ENCODE measurements at regions not wholly inside any gene's neighbourhood (a gene's known extent, or its start where the extent isn't known, plus 50 kb on each side); places are given as distances from the start of the nearest gene placed in this dataset.

DNA sequence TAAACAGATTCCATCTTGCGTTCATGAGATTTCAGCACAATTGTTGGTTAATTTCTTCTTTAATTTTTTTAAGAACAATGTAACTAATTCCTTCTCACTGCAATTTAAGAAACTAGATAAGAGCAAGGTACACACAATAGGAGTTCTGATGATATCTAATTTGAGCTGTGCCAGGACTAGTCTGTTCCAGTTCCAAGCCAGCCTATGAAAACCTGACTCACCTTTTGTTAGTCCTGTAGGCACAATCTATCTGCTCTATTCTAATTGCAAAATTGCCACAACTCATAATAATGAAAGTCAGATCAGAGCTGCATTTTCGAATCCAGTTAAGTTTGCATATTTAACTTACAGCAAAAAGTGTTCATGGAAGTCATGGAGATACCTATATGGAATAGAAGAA is 494.1 kb upstream of the TUSC1 start:
- TF ChIP-seq, protein P1, sequence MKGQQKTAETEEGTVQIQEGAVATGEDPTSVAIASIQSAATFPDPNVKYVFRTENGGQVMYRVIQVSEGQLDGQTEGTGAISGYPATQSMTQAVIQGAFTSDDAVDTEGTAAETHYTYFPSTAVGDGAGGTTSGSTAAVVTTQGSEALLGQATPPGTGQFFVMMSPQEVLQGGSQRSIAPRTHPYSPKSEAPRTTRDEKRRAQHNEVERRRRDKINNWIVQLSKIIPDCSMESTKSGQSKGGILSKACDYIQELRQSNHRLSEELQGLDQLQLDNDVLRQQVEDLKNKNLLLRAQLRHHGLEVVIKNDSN (IDR thresholded peaks at IDR 0.05): no peak
- TF ChIP-seq CEBPB (IDR thresholded peaks at IDR 0.05) (no peak), NFIC (IDR thresholded peaks at IDR 0.05) (no peak), EP300 (IDR thresholded peaks at IDR 0.05; ENCODE audit: borderline replicate concordance) (no peak), TCF12 (IDR thresholded peaks at IDR 0.05; ENCODE audit: low read depth) (no peak), ZBTB7A (IDR thresholded peaks at IDR 0.05; ENCODE audit: low read depth) (no peak), FOXM1 (IDR thresholded peaks at IDR 0.05; ENCODE audit: borderline replicate concordance, low read depth) (no peak), TEAD4 (IDR thresholded peaks at IDR 0.05) (no peak)

DNA sequence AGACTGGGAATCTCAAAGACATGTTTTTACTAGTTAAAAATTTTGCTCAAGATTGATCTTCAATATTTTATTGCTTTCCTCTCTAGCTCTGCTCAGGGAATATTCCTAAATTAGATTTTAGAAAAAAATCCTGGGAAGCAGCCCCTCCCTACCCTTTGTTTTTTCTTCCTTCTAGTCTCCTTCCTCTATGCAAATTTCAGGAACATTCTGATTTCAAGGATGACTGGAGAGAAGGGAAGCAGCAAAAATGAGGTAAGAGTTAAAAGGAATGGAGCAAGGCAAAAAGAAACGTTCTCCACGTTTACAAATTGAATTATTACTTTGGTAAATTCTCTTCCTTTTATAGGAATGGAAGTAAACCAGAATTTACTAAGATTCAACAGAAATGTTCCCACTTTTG is 493.4 kb upstream of the TUSC1 start:
- no peak for TF ChIP-seq TEAD4 (IDR thresholded peaks at IDR 0.05)
- TF ChIP-seq TCF12 (IDR thresholded peaks at IDR 0.05; ENCODE audit: low read depth): no peak
- no peak for TF ChIP-seq CREB1 (IDR thresholded peaks at IDR 0.05; ENCODE audit: low read depth)
- TF ChIP-seq NFIC (IDR thresholded peaks at IDR 0.05): no peak
- no peak for TF ChIP-seq YY1 (IDR thresholded peaks at IDR 0.05; ENCODE audit: low read depth)
- no peak for TF ChIP-seq CEBPB (IDR thresholded peaks at IDR 0.05)
- TF ChIP-seq EGR1 (IDR thresholded peaks at IDR 0.05): no peak
- no peak for TF ChIP-seq RAD21 (IDR thresholded peaks at IDR 0.05; ENCODE audit: low read depth)
- no peak for TF ChIP-seq EP300 (IDR thresholded peaks at IDR 0.05; ENCODE audit: borderline replicate concordance)
- TF ChIP-seq, protein P2, sequence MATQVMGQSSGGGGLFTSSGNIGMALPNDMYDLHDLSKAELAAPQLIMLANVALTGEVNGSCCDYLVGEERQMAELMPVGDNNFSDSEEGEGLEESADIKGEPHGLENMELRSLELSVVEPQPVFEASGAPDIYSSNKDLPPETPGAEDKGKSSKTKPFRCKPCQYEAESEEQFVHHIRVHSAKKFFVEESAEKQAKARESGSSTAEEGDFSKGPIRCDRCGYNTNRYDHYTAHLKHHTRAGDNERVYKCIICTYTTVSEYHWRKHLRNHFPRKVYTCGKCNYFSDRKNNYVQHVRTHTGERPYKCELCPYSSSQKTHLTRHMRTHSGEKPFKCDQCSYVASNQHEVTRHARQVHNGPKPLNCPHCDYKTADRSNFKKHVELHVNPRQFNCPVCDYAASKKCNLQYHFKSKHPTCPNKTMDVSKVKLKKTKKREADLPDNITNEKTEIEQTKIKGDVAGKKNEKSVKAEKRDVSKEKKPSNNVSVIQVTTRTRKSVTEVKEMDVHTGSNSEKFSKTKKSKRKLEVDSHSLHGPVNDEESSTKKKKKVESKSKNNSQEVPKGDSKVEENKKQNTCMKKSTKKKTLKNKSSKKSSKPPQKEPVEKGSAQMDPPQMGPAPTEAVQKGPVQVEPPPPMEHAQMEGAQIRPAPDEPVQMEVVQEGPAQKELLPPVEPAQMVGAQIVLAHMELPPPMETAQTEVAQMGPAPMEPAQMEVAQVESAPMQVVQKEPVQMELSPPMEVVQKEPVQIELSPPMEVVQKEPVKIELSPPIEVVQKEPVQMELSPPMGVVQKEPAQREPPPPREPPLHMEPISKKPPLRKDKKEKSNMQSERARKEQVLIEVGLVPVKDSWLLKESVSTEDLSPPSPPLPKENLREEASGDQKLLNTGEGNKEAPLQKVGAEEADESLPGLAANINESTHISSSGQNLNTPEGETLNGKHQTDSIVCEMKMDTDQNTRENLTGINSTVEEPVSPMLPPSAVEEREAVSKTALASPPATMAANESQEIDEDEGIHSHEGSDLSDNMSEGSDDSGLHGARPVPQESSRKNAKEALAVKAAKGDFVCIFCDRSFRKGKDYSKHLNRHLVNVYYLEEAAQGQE (IDR thresholded peaks at IDR 0.05; ENCODE audit: low read depth): no peak
- TF ChIP-seq, protein P1 (IDR thresholded peaks at IDR 0.05): no peak
- no peak for TF ChIP-seq TAF1 (IDR thresholded peaks at IDR 0.05; ENCODE audit: low read depth)
- no peak for TF ChIP-seq ZBTB7A (IDR thresholded peaks at IDR 0.05; ENCODE audit: low read depth)
- TF ChIP-seq, protein P3, sequence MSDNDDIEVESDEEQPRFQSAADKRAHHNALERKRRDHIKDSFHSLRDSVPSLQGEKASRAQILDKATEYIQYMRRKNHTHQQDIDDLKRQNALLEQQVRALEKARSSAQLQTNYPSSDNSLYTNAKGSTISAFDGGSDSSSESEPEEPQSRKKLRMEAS (IDR thresholded peaks at IDR 0.05): no peak
- no peak for TF ChIP-seq FOXM1 (IDR thresholded peaks at IDR 0.05; ENCODE audit: borderline replicate concordance, low read depth)

DNA sequence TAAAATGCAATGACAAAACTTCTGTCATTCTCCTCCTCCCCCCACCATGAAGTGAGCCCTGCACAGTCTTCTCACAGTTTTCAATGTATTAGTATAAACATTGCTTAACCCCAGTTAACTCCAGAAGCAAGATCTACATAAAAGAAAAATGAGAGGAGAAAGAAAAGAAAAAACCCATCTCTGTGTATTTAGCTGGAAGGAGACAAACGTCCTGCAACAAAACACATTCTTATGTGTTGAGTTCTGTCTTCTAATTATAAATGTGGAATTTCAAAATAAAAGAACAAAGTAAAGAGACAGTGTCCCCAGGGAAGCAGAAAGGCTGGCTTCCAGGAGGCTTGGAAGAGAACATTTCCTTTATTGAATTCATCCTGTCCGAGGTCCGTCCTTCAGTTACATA is 491.9 kb upstream of the TUSC1 start:
- TF ChIP-seq TAF1 (IDR thresholded peaks at IDR 0.05; ENCODE audit: low read depth) (no peak), CREB1 (IDR thresholded peaks at IDR 0.05; ENCODE audit: low read depth) (no peak)
- TF ChIP-seq, protein P1 (IDR thresholded peaks at IDR 0.05): no peak

DNA sequence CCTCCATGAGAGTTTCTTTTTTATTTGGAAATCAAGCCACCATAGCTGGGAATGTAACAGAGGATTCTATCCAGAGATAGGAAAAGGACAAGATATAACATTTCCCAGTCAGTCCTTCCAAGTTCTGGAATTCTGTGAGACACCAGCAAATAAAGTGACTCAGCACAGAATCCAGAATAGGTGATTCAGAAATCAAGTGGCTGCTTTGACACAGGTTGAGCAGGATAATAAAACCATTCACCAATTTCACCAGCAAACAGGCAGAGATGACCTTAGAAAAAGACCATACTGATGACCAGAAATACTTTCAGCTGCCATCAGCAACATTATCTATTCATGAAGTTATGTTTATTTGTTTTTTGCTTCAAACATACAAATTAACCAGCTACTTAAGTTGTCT is 491.5 kb upstream of the TUSC1 start:
- TF ChIP-seq TEAD4 (IDR thresholded peaks at IDR 0.05) (no peak), YY1 (IDR thresholded peaks at IDR 0.05; ENCODE audit: low read depth) (no peak)
- TF ChIP-seq, protein P2 (IDR thresholded peaks at IDR 0.05; ENCODE audit: low read depth): no peak

DNA sequence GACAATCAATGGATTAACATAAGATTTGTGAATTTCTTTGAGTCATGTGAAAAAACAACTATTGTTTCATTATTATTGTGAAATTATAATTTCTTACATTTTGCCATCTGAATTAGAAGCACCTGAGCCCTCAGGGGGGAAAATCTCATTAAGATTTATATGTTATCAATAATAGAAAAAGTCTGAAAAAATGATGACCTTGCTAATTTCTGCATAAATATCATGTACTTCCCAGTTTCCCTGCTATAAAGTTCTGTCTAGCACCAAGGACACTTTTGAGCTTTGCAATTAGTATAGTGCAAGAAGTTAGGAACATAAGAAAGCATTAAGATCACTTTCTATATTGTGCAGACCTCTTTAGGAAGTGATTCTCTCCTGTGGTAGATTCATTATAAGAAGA is 488.3 kb upstream of the TUSC1 start:
- TF ChIP-seq YY1 (IDR thresholded peaks at IDR 0.05; ENCODE audit: low read depth): no peak

DNA sequence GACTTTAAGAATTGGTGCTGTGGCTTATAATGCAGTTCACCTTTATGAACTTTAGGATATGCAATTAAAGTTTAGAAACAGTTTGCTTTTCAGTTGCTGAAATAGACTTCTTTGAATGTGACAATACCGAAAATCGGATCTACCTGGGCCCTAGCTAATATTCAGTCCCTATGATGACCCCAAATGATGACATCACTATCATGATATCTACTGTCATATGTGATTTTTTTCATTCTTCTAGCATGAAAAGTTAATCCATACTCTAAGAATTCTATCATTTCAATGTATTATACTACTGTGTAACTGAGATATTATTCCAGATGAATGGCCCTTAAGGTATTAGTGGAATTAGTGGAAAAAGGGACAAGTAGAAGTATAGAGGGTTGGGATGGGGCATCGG is 487.2 kb upstream of the TUSC1 start:
- TF ChIP-seq, protein P3 (IDR thresholded peaks at IDR 0.05): no peak
- TF ChIP-seq ZBTB7A (IDR thresholded peaks at IDR 0.05; ENCODE audit: low read depth) (no peak), FOXM1 (IDR thresholded peaks at IDR 0.05; ENCODE audit: borderline replicate concordance, low read depth) (no peak), CEBPB (IDR thresholded peaks at IDR 0.05) (no peak), EGR1 (IDR thresholded peaks at IDR 0.05) (no peak), TAF1 (IDR thresholded peaks at IDR 0.05; ENCODE audit: low read depth) (no peak), TCF12 (IDR thresholded peaks at IDR 0.05; ENCODE audit: low read depth) (no peak), YY1 (IDR thresholded peaks at IDR 0.05; ENCODE audit: low read depth) (no peak), EP300 (IDR thresholded peaks at IDR 0.05; ENCODE audit: borderline replicate concordance) (no peak), NFIC (IDR thresholded peaks at IDR 0.05) (no peak), TEAD4 (IDR thresholded peaks at IDR 0.05) (no peak), CREB1 (IDR thresholded peaks at IDR 0.05; ENCODE audit: low read depth) (no peak), RAD21 (IDR thresholded peaks at IDR 0.05; ENCODE audit: low read depth) (no peak)
- TF ChIP-seq, protein P1 (IDR thresholded peaks at IDR 0.05): no peak
- TF ChIP-seq, protein P2 (IDR thresholded peaks at IDR 0.05; ENCODE audit: low read depth): no peak

Measured in Ishikawa (cell line).